ENCODE measurements at regions not wholly inside any gene's neighbourhood (a gene's known extent, or its start where the extent isn't known, plus 50 kb on each side); places are given as distances from the start of the nearest gene placed in this dataset.

GRCh38 chr1:67522001-67522441, 91.8 kb upstream of the SERBP1 start:
- peak; percentile 75 for TF ChIP-seq POLR2A (IDR thresholded peaks at IDR 0.05)
- TF ChIP-seq, protein P1, sequence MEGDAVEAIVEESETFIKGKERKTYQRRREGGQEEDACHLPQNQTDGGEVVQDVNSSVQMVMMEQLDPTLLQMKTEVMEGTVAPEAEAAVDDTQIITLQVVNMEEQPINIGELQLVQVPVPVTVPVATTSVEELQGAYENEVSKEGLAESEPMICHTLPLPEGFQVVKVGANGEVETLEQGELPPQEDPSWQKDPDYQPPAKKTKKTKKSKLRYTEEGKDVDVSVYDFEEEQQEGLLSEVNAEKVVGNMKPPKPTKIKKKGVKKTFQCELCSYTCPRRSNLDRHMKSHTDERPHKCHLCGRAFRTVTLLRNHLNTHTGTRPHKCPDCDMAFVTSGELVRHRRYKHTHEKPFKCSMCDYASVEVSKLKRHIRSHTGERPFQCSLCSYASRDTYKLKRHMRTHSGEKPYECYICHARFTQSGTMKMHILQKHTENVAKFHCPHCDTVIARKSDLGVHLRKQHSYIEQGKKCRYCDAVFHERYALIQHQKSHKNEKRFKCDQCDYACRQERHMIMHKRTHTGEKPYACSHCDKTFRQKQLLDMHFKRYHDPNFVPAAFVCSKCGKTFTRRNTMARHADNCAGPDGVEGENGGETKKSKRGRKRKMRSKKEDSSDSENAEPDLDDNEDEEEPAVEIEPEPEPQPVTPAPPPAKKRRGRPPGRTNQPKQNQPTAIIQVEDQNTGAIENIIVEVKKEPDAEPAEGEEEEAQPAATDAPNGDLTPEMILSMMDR (IDR thresholded peaks at IDR 0.05): no peak
